ENCODE measurements at regions not wholly inside any gene's neighbourhood (a gene's known extent, or its start where the extent isn't known, plus 50 kb on each side); places are given as distances from the start of the nearest gene placed in this dataset.

DNA sequence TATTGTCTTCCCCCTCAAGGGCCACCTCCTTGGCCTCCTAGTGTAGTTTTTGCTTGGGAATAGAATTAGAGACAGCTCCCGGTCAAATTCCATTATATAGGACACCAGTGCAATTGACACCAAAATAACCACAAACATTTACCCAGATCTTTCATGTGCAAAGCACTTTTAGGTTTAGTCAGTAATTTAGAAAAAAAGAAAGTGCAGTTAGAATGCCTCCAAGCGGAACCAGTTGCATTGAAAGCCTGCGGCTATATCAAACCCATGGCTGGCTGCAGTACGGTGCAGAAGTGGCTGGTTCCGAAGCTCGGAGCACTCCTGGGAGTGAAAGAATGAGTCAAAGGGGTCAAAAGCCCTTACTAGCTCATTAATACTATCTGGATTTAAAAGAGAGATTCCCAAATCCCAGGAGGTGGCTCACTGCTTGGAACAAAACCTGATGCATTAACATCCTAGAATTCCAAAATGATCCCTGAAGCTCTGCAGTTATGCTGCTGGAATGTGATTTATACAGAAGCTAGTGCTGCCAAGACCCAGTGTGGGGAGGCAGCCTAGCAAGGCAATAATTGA, 432.2 kb upstream of the KLHL29 start:
- H3K27me3 ChIP-seq: no peaks in the 10 kb centered on the region
- no peaks in the 10 kb centered on the region for H3K36me3 ChIP-seq
- H3K9ac ChIP-seq (ENCODE audit: low read depth in 2 of 2, low read length in 2 of 2): no peak overlapping the region
- intact Hi-C loops (cut with DNase I): no loop called here
- TF ChIP-seq, protein P1, sequence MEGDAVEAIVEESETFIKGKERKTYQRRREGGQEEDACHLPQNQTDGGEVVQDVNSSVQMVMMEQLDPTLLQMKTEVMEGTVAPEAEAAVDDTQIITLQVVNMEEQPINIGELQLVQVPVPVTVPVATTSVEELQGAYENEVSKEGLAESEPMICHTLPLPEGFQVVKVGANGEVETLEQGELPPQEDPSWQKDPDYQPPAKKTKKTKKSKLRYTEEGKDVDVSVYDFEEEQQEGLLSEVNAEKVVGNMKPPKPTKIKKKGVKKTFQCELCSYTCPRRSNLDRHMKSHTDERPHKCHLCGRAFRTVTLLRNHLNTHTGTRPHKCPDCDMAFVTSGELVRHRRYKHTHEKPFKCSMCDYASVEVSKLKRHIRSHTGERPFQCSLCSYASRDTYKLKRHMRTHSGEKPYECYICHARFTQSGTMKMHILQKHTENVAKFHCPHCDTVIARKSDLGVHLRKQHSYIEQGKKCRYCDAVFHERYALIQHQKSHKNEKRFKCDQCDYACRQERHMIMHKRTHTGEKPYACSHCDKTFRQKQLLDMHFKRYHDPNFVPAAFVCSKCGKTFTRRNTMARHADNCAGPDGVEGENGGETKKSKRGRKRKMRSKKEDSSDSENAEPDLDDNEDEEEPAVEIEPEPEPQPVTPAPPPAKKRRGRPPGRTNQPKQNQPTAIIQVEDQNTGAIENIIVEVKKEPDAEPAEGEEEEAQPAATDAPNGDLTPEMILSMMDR (IDR thresholded peaks at IDR 0.05): no peak
- H3K27ac ChIP-seq: no peak overlapping the region
- no peak for DNase-seq
- H3K9me3 ChIP-seq: no peaks in the 10 kb centered on the region
- H3K4me1 ChIP-seq: no peaks in the 10 kb centered on the region
- no peak overlapping the region for H3K4me3 ChIP-seq

DNA sequence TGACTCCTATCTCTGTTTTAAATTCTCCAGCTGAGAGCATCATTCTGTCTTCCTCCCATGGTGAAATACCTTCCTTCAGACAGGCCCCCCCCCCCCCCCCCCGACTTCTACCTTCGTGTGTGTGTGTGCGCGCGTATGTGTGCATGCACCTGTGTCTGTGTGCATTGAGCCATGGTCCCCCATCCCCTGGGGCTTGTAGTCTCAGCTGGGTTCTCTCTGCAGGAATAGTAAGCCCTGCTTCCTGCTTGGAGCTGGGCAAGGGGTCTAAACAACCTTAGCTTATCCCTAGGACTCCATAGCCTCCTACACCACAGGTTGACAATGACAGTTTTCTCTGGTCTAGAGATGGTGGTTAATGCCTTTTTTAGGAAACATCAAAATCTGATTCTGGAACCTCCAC, 427.5 kb upstream of the KLHL29 start:
- Histone ChIP-seq H3K4me1 (no peaks in the 10 kb centered on the region), H3K27ac (no peak overlapping the region), H3K4me3 (no peak overlapping the region), H3K9me3 (no peaks in the 10 kb centered on the region), H3K9ac (ENCODE audit: low read depth in 2 of 2, low read length in 2 of 2) (no peak overlapping the region), H3K27me3 (no peaks in the 10 kb centered on the region), H3K36me3 (no peaks in the 10 kb centered on the region)
- DNase-seq: no peak
- TF ChIP-seq, protein P1 (IDR thresholded peaks at IDR 0.05): no peak
- intact Hi-C loops (cut with DNase I): no loop called here

DNA sequence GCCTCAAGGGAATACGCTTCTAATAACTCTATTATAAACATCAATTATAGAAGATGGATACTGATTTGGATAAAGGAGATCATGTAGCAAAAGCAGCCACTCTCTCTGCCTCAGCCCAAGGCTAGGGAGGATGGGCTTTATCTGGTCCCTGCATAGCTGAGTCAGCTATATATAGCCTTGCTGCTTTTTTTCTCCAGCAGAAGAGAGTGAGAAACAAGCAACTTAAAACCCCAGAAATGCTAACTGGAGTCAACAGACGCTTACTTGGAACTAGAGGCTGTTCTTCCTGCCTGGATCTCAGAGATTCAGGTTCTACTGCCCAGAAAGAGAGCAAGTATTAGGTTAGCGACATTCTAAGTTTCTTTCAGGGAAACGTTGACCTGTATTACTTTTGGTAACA, 426.7 kb upstream of the KLHL29 start:
- Histone ChIP-seq H3K9me3 (no peaks in the 10 kb centered on the region), H3K4me1 (no peaks in the 10 kb centered on the region), H3K9ac (ENCODE audit: low read depth in 2 of 2, low read length in 2 of 2) (no peak overlapping the region), H3K4me3 (no peak overlapping the region), H3K27me3 (no peaks in the 10 kb centered on the region), H3K36me3 (no peaks in the 10 kb centered on the region), H3K27ac (no peak overlapping the region)
- intact Hi-C loops (cut with DNase I): no loop called here
- TF ChIP-seq, protein P1 (IDR thresholded peaks at IDR 0.05): no peak
- DNase-seq: no peak

DNA sequence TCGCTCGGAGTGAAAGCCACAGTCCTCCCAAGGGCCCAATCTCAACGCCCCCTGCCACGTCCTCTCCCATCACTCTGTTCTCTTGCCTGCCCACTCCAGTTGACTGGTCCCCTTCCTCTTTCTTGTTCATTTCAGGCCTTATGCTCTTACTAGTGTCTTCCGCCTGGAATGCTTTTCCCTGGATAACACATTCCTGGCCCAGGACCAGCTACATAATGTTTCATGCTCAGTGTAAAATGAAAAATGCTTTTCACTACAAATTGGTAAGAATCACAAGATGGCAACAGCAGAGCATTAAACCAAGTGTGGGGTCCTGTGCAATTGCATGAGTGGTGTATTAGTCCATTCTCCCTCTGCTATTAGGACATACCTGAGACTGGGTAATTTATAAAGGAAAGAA, 417.2 kb upstream of the KLHL29 start:
- TF ChIP-seq, protein P1 (IDR thresholded peaks at IDR 0.05): no peak

DNA sequence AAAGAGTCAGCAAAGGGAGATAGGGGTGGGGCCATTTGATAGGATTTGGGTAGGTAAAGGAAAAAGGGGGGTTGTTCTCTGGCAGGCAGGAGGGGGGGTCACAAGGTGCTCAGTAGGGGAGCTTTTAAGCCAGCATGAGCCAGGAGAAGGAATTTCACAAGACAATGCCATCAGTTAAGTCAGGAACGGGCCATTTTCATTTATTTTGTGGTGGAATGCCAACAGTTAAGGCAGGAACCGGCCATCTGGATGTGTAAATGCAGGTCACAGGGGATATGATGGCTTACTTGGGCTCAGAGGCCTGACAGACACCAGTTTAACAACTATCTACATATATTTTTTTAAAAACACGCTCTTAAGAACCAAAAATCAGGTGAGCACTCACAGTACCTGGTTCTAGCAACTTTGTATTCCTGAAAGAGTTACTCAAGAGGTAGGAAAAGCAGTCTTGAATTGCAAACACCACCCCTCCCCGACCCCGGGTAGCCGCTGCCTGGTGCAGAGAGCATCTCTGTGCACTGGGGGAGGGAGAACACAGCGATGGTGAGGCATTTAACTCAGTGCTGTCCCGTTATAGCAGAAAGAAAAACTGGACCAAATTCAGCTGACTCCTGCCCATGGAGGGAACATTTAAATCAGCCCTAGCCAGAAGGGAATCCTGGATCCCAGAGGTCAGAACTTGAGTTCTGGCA, 414.5 kb upstream of the KLHL29 start:
- intact Hi-C loops (cut with DNase I): no loop called here
- TF ChIP-seq, protein P1 (IDR thresholded peaks at IDR 0.05): no peak
- no peak overlapping the region for H3K27ac ChIP-seq
- H3K4me1 ChIP-seq: no peaks in the 10 kb centered on the region
- no peaks in the 10 kb centered on the region for H3K9me3 ChIP-seq
- DNase-seq: no peak
- H3K4me3 ChIP-seq: no peak overlapping the region
- H3K9ac ChIP-seq (ENCODE audit: low read depth in 2 of 2, low read length in 2 of 2): no peak overlapping the region
- no peaks in the 10 kb centered on the region for H3K36me3 ChIP-seq
- H3K27me3 ChIP-seq: no peaks in the 10 kb centered on the region

More for the DNA sequence above, 417.2 kb upstream of the KLHL29 start:
- Histone ChIP-seq H3K4me1 (no peaks in the 10 kb centered on the region), H3K27ac (no peak overlapping the region), H3K9ac (ENCODE audit: low read depth in 2 of 2, low read length in 2 of 2) (no peak overlapping the region), H3K4me3 (no peak overlapping the region), H3K27me3 (no peaks in the 10 kb centered on the region), H3K36me3 (no peaks in the 10 kb centered on the region), H3K9me3 (no peaks in the 10 kb centered on the region)
- no peak for DNase-seq
- intact Hi-C loops (cut with DNase I): no loop called here

Data from colonic mucosa (tissue), 4 donors.